ENCODE measurements at regions not wholly inside any gene's neighbourhood (a gene's known extent, or its start where the extent isn't known, plus 50 kb on each side); places are given as distances from the start of the nearest gene placed in this dataset.
"Not testable (repeated sequence)": the region's sequence is repeated elsewhere in the genome, so short reads cannot be mapped to it uniquely, and the experiment has no call there.

DNA sequence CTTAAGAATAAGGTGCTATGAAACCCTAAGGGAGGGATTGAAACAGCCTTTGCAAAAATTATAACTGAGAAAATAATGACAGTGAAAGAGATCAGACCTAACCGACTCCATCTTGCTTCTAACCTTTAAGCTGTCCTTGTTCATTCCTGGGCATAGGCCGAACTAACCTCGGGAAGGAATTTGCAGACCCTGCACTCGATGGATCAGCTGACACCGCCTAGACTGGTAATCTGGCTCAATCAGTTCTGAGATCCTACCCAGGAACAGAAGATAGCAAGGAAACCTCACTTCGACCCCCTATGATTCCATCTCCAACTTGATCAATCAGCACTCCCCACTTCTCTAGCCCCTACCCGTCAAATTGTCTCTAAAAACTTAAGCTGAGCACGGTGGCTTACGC lies 66.6 kb upstream of the GOLGA6L6 start:
- TF ChIP-seq ZFP3 (CRISPR knock-in tag; IDR thresholded peaks at IDR 0.05); PPARA (CRISPR knock-in tag; IDR thresholded peaks at IDR 0.05; ENCODE audit: borderline replicate concordance); PATZ1 (CRISPR knock-in tag; IDR thresholded peaks at IDR 0.05; ENCODE audit: borderline replicate concordance); ZNF8 (CRISPR knock-in tag; IDR thresholded peaks at IDR 0.05); ARNTL (CRISPR knock-in tag; IDR thresholded peaks at IDR 0.05; ENCODE audit: borderline replicate concordance, low read depth); TCF4 (CRISPR knock-in tag; IDR thresholded peaks at IDR 0.05; ENCODE audit: borderline replicate concordance); GLIS3 (CRISPR knock-in tag; IDR thresholded peaks at IDR 0.05); RARB (CRISPR knock-in tag; IDR thresholded peaks at IDR 0.05): not testable (repeated sequence)
- TF ChIP-seq, protein P1, sequence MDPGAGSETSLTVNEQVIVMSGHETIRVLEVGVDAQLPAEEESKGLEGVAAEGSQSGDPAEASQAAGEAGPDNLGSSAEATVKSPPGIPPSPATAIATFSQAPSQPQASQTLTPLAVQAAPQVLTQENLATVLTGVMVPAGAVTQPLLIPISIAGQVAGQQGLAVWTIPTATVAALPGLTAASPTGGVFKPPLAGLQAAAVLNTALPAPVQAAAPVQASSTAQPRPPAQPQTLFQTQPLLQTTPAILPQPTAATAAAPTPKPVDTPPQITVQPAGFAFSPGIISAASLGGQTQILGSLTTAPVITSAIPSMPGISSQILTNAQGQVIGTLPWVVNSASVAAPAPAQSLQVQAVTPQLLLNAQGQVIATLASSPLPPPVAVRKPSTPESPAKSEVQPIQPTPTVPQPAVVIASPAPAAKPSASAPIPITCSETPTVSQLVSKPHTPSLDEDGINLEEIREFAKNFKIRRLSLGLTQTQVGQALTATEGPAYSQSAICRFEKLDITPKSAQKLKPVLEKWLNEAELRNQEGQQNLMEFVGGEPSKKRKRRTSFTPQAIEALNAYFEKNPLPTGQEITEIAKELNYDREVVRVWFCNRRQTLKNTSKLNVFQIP (CRISPR knock-in tag; IDR thresholded peaks at IDR 0.05; ENCODE audit: borderline replicate concordance, low read depth) = not testable (repeated sequence)

Measured in SK-N-SH treated with all-trans-retinoic acid at 6 μM for 48 hours (cell line).